ENCODE measurements at regions not wholly inside any gene's neighbourhood (a gene's known extent, or its start where the extent isn't known, plus 50 kb on each side); places are given as distances from the start of the nearest gene placed in this dataset.

DNA sequence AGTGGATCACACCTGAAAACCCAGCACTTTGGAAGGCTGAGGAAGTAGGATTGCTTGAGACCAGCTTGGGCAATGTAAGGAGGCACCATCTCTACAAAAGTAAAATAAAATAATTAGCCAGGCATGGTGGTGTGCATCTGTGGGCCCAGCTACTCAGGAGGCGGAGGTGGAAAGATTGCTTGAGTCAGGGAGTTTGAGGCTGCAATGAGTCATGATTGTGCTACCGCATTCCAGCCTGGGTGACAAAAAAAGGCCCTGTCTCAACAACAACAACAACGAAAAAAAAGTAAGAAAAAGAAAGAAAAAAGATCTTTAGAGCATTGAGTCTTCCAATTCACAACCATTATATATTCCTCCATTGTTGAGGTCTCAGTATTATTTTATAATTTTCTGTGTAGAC is 192.4 kb upstream of the DPH6 start:
- Histone ChIP-seq H3K27me3 (ENCODE audit: control insufficient read depth in 2 of 2, insufficient read depth in 2 of 2, low read length in 2 of 2) (no peaks in the 10 kb centered on the region), H3K9ac (ENCODE audit: insufficient read depth in 1 of 2, low read depth in 2 of 2, low read length in 2 of 2) (no peak overlapping the region), H3K4me3 (no peak overlapping the region), H4K20me1 (replicated peaks; ENCODE audit: control insufficient read depth, insufficient read depth, low read length) (no peaks in the 10 kb centered on the region), H2AFZ (ENCODE audit: low read depth, low read length) (no peak overlapping the region), H3K79me2 (ENCODE audit: control insufficient read depth, insufficient read depth, low read length) (no peaks in the 10 kb centered on the region), H3K36me3 (ENCODE audit: control insufficient read depth, insufficient read depth, low read length) (no peaks in the 10 kb centered on the region), H3K27ac (ENCODE audit: extremely low read depth, low read depth, low read length) (no peak overlapping the region), H3K9me1 (ENCODE audit: control insufficient read depth, insufficient read depth, low read length) (no peaks in the 10 kb centered on the region), H3K4me1 (replicated peaks in 1 of 2; ENCODE audit: control insufficient read depth in 2 of 2, insufficient read depth in 2 of 2, low read length in 2 of 2) (no peaks in the 10 kb centered on the region; a peak in 1 of 5 replicates), H3K9me3 (replicated peaks; ENCODE audit: control insufficient read depth, insufficient read depth, low read depth, low read length) (no peaks in the 10 kb centered on the region), H3K4me2 (ENCODE audit: insufficient read depth, low read length) (no peak overlapping the region)
- intact Hi-C loops (cut with micrococcal nuclease) (no loop called here), in situ Hi-C loops (cut with MboI) (no loop called here)
- POLR2A ChIA-PET: no interaction called here
- CTCF ChIA-PET (ENCODE audit: low intra/inter-chr PET ratio): no interaction called here
- WGBS (ENCODE audit: insufficient coverage, low coverage, missing lambda C conversion rate): 15% methylated on average over 3 of the region's 3 CpGs
- FAIRE-seq (peak; percentile 76), DNase-seq (ENCODE audit: extremely low read depth in 1 of 4, low spot score in 3 of 4) (peak in 1 of 4 experiments; percentile 13), ATAC-seq (no peak)
- BruUV-seq (replicated peaks): no TSS peak
- TF ChIP-seq MAFK (IDR thresholded peaks at IDR 0.05; ENCODE audit: low read length): 0 out of 2 replicates have a peak, but pooled peaks have one; percentile 19
- TF ChIP-seq, protein P1, sequence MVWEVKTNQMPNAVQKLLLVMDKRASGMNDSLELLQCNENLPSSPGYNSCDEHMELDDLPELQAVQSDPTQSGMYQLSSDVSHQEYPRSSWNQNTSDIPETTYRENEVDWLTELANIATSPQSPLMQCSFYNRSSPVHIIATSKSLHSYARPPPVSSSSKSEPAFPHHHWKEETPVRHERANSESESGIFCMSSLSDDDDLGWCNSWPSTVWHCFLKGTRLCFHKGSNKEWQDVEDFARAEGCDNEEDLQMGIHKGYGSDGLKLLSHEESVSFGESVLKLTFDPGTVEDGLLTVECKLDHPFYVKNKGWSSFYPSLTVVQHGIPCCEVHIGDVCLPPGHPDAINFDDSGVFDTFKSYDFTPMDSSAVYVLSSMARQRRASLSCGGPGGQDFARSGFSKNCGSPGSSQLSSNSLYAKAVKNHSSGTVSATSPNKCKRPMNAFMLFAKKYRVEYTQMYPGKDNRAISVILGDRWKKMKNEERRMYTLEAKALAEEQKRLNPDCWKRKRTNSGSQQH (CRISPR knock-in tag; IDR thresholded peaks at IDR 0.05): no peak
- TF ChIP-seq, protein P2, sequence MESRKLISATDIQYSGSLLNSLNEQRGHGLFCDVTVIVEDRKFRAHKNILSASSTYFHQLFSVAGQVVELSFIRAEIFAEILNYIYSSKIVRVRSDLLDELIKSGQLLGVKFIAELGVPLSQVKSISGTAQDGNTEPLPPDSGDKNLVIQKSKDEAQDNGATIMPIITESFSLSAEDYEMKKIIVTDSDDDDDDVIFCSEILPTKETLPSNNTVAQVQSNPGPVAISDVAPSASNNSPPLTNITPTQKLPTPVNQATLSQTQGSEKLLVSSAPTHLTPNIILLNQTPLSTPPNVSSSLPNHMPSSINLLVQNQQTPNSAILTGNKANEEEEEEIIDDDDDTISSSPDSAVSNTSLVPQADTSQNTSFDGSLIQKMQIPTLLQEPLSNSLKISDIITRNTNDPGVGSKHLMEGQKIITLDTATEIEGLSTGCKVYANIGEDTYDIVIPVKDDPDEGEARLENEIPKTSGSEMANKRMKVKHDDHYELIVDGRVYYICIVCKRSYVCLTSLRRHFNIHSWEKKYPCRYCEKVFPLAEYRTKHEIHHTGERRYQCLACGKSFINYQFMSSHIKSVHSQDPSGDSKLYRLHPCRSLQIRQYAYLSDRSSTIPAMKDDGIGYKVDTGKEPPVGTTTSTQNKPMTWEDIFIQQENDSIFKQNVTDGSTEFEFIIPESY (CRISPR knock-in tag; IDR thresholded peaks at IDR 0.05): no peak
- TF ChIP-seq, protein P3, sequence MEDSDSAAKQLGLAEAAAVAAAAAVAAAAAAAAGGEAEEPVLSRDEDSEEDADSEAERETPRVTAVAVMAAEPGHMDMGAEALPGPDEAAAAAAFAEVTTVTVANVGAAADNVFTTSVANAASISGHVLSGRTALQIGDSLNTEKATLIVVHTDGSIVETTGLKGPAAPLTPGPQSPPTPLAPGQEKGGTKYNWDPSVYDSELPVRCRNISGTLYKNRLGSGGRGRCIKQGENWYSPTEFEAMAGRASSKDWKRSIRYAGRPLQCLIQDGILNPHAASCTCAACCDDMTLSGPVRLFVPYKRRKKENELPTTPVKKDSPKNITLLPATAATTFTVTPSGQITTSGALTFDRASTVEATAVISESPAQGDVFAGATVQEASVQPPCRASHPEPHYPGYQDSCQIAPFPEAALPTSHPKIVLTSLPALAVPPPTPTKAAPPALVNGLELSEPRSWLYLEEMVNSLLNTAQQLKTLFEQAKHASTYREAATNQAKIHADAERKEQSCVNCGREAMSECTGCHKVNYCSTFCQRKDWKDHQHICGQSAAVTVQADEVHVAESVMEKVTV (CRISPR knock-in tag; IDR thresholded peaks at IDR 0.05): no peak
- TF ChIP-seq, protein P4, sequence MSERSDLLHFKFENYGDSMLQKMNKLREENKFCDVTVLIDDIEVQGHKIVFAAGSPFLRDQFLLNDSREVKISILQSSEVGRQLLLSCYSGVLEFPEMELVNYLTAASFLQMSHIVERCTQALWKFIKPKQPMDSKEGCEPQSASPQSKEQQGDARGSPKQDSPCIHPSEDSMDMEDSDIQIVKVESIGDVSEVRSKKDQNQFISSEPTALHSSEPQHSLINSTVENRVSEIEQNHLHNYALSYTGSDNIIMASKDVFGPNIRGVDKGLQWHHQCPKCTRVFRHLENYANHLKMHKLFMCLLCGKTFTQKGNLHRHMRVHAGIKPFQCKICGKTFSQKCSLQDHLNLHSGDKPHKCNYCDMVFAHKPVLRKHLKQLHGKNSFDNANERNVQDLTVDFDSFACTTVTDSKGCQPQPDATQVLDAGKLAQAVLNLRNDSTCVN (CRISPR knock-in tag; IDR thresholded peaks at IDR 0.05): no peak
- TF ChIP-seq, protein P5, sequence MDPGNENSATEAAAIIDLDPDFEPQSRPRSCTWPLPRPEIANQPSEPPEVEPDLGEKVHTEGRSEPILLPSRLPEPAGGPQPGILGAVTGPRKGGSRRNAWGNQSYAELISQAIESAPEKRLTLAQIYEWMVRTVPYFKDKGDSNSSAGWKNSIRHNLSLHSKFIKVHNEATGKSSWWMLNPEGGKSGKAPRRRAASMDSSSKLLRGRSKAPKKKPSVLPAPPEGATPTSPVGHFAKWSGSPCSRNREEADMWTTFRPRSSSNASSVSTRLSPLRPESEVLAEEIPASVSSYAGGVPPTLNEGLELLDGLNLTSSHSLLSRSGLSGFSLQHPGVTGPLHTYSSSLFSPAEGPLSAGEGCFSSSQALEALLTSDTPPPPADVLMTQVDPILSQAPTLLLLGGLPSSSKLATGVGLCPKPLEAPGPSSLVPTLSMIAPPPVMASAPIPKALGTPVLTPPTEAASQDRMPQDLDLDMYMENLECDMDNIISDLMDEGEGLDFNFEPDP (CRISPR knock-in tag; IDR thresholded peaks at IDR 0.05): no peak
- TF ChIP-seq, protein P6, sequence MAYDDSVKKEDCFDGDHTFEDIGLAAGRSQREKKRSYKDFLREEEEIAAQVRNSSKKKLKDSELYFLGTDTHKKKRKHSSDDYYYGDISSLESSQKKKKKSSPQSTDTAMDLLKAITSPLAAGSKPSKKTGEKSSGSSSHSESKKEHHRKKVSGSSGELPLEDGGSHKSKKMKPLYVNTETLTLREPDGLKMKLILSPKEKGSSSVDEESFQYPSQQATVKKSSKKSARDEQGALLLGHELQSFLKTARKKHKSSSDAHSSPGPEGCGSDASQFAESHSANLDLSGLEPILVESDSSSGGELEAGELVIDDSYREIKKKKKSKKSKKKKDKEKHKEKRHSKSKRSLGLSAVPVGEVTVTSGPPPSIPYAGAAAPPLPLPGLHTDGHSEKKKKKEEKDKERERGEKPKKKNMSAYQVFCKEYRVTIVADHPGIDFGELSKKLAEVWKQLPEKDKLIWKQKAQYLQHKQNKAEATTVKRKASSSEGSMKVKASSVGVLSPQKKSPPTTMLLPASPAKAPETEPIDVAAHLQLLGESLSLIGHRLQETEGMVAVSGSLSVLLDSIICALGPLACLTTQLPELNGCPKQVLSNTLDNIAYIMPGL (CRISPR knock-in tag; IDR thresholded peaks at IDR 0.05): no peak
- TF ChIP-seq ARID1B (IDR thresholded peaks at IDR 0.05): 0 out of 2 replicates have a peak, but pooled peaks have one; percentile 8
- peak; percentile 43; the same call in 1 of the 2 replicates for TF ChIP-seq TEAD4 (IDR thresholded peaks at IDR 0.05; ENCODE audit: low read length)
- TF ChIP-seq TEAD4 (CRISPR knock-in tag; IDR thresholded peaks at IDR 0.05; ENCODE audit: borderline replicate concordance): no peak
- TF ChIP-seq, protein P7, sequence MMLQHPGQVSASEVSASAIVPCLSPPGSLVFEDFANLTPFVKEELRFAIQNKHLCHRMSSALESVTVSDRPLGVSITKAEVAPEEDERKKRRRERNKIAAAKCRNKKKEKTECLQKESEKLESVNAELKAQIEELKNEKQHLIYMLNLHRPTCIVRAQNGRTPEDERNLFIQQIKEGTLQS (IDR thresholded peaks at IDR 0.05): peak; percentile 46
- TF ChIP-seq, protein P7 (CRISPR knock-in tag; conservative IDR thresholded peaks at IDR 0.05): no peak
